NOMO-1 treated with DMSO at 0.1 percent for 48 hours (cell line): ENCODE measurements at regions not wholly inside any gene's neighbourhood (a gene's known extent, or its start where the extent isn't known, plus 50 kb on each side); places are given as distances from the start of the nearest gene placed in this dataset.
"Not testable (repeated sequence)": the region's sequence is repeated elsewhere in the genome, so short reads cannot be mapped to it uniquely, and the experiment has no call there.

ENCODE experiments used
- DNase-seq: peaks from one replicate; lab custom pipeline; 2025; ENCODE audit not compliant: unreplicated experiment; lab: John Stamatoyannopoulos, UW

DNA sequence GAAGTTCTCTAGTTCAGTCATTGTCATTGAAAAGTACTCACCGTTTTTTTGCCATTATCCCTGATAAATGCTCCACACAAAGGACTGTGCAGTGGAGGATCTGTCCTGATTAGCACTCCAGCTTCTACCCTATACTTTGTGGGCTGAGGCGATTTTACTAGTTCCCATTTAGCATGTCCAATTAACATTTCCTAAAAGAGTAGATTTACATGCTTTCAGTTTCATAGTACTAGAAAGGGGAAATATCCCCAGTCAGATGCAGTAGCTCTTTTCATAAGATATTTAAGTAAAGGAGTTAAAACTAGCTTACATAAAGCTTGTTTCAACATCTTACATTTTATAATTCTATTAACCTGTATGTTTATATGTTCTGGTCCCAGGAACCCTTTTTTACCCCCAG lies 144.9 kb upstream of the APOOL start:
- DNase-seq, result peak; percentile 69

- DNase-seq, result no peak
Measured at GRCh38 chrX:84865113-84865512, 138.6 kb upstream of the APOOL start.

DNA sequence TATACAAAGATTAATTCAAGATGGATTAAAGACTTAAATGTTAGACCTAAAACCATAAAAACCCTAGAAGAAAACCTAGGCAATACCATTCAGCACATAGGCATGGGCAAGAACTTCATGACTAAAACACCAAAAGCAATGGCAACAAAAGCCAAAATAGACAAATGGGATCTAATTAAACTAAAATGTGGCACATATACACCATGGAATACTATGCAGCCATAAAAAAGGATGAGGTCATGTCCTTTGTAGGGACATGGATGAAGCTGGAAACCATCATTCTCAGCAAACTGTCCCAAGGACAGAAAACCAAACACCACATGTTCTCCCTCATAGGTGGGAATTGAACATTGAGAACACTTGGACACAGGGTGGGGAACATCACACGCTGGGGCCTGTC lies 133.4 kb upstream of the APOOL start:
- not testable (repeated sequence) for DNase-seq

DNA sequence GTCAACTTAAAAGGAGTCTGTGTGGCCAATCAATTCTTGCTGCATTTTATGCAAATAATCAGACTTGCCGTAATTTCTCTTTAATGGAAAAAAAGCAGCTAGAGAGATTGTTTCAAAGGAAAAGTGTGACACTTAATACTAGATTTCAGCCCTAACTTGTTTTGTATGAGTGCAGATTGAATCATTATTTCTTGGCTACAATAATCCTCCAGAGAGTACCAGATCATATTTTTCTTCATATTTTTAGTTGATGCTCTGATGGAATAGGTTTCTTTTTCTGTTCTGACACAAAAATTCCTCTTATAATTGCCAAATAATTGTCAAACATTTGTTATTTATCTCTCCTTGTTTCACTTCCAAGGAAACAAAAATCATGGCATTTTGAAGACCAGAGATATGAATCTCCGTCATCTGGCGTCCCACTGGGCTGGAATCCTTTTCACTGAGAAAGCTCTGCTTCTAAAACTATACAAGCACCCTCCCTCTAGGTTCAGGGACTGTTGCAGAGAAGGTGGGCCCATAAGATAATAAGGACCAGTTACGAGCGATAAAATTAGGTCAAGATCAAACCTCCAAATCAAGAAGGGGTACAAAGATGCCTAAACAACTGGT lies 131.4 kb upstream of the APOOL start:
- not testable (repeated sequence) for DNase-seq

GRCh38 chrX:84873176-84873575 lies 130.5 kb upstream of the APOOL start:
- peak; percentile 35 for DNase-seq

- no peak for DNase-seq
Measured at GRCh38 chrX:84876876-84877275, 126.8 kb upstream of the APOOL start.

- DNase-seq, result no peak
Measured at GRCh38 chrX:84893897-84894296, 109.8 kb upstream of the APOOL start.

- peak; percentile 13 for DNase-seq
Measured at GRCh38 chrX:84907324-84907968, 96.2 kb upstream of the APOOL start.

DNA sequence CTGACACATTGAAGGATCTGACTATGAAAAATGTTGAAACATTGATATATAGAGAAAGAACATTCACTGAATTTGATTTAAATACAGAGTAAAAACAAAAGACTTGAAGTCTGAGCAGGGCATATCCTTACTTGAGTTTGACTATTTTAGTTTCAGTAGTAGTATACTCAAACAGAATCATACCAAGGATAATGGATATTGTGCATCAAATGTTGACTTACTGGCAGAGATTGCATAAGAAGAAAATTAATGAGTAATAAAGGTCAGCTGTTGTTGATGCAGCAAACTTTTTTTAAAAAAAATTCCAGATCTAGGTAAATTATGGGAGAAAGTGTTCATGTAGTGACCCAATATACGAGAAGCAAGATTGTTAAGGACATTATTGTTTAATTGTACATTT lies 94.5 kb upstream of the APOOL start:
- DNase-seq, result no peak

DNA sequence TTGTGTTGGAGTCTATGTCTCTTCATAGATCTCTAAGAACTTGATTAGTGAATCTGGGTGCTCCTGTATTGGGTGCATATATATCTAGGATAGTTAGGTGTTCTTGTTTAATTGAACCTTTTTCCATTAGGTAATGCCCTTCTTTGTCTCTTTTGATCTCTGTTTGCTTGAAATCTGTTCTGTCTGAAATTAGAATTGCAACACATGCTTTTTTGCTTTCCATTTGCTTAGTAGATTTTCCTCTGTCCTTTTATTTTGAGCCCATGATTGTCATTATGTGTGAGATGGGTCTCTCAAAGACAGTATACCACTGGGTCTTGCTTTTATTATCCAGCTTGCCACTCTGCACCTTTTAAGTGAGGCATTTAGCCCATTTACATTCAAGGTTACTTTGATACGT lies 79.1 kb upstream of the APOOL start:
- no peak for DNase-seq

- no peak for DNase-seq
Measured at GRCh38 chrX:84932814-84933213, 70.9 kb upstream of the APOOL start.

- DNase-seq, result no peak
Measured at GRCh38 chrX:84933956-84934556, 69.6 kb upstream of the APOOL start.
